ENCODE measurements at regions not wholly inside any gene's neighbourhood (a gene's known extent, or its start where the extent isn't known, plus 50 kb on each side); places are given as distances from the start of the nearest gene placed in this dataset.

GRCh38 chr18:64202863-64203262, 54.0 kb upstream of the LINC00305 start:
- TF ChIP-seq POLR2A (IDR thresholded peaks at IDR 0.05) = no peak
- no peak for TF ChIP-seq CTCF (IDR thresholded peaks at IDR 0.05)

Measured in adrenal gland (tissue), 5 donors.